ENCODE measurements at regions not wholly inside any gene's neighbourhood (a gene's known extent, or its start where the extent isn't known, plus 50 kb on each side); places are given as distances from the start of the nearest gene placed in this dataset.

DNA sequence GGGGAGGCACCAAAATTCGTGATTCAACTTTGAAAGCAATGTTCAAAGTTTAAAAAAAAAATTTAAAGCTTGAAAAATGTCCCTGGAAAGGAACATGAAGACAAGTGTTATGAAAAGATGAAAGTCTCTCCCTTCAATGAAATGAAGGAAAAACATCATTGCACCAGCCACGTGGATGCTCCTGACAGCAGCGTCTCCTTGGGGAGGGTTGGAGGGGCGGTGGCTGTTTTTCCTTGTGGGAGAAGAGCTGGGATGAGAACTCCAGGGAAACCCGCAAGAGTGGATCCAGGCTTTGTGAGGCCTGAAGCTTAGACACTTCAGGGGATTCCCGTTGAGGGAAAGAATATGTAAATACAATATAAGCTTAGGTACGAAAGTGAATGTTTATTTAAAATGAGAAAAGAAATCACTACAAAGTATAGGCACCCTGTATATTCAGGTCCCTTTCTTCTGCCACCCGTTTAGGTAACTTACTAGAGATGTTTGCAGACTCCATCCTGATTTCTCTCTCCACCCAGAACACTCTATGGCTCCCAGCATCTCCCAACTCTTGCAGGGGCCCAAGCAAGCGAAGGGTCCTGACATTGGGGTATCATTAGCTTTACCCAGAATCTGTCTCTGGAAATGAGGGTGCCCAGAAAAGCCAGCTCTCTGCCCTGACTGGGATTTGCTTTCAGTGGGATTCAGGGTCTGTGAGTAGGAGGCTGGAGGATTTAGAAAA, 63.1 kb upstream of the BAIAP2L1 start:
- ChIA-PET POLR2A (no interaction called here), CTCF (no interaction called here)
- peaks cover 2% of the 10 kb centered on the region for H3K27me3 ChIP-seq (ENCODE audit: control insufficient read depth, insufficient read depth, low read length)
- DNase-seq (ENCODE audit: low read depth, low spot score), result no peak
- TF ChIP-seq, protein P1, sequence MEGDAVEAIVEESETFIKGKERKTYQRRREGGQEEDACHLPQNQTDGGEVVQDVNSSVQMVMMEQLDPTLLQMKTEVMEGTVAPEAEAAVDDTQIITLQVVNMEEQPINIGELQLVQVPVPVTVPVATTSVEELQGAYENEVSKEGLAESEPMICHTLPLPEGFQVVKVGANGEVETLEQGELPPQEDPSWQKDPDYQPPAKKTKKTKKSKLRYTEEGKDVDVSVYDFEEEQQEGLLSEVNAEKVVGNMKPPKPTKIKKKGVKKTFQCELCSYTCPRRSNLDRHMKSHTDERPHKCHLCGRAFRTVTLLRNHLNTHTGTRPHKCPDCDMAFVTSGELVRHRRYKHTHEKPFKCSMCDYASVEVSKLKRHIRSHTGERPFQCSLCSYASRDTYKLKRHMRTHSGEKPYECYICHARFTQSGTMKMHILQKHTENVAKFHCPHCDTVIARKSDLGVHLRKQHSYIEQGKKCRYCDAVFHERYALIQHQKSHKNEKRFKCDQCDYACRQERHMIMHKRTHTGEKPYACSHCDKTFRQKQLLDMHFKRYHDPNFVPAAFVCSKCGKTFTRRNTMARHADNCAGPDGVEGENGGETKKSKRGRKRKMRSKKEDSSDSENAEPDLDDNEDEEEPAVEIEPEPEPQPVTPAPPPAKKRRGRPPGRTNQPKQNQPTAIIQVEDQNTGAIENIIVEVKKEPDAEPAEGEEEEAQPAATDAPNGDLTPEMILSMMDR (IDR thresholded peaks at IDR 0.05; ENCODE audit: low read depth, low read length), result no peak
- no peak overlapping the region for H3K27ac ChIP-seq (ENCODE audit: low read depth, low read length)
- H3K4me3 ChIP-seq (ENCODE audit: low read depth, low read length), result no peak overlapping the region
- 0 out of 2 replicates have a peak, but pooled peaks cover 4% of the 10 kb centered on the region for H3K9me3 ChIP-seq (ENCODE audit: control insufficient read depth, insufficient read depth, low read length)

DNA sequence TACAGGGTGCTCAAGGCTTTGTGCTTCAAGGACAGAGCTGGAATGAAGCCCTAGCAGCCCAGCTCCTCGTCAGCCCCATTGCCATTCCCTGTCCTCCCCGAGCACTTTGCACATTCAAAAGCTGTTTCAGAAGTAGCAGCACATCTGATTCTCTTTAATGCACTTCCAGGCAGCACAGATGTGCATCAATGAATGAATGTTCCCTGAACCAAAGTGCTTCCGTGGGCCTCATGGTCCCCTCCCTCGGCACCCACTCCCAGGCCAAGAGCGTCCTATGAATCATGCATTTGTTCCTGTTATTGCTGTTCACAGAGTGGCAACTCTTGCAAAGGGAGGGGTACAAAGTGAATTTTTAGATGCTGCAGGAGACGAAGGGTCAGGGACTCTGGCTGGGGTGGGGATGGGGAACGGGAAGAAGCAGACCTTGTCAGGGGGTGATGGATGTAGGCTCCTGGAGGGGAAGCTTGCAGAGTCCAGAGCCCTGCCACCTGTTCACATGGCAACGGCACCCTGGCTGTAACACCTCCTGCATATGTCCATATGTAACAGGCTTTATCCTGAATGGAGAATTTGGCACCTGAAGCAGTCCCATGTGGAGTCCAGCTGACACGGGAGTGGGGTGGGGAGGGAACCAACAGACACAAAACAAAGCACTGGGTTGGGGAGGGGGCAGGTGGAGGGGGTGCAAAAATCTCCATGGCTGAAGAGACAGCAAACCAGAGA, 62.2 kb upstream of the BAIAP2L1 start:
- CTCF ChIA-PET, result interaction anchor here (1.1 kb wide), 1 partner anchor 376 kb away, joined by 3 read pairs; no protein-coding TSS in a partner anchor

DNA sequence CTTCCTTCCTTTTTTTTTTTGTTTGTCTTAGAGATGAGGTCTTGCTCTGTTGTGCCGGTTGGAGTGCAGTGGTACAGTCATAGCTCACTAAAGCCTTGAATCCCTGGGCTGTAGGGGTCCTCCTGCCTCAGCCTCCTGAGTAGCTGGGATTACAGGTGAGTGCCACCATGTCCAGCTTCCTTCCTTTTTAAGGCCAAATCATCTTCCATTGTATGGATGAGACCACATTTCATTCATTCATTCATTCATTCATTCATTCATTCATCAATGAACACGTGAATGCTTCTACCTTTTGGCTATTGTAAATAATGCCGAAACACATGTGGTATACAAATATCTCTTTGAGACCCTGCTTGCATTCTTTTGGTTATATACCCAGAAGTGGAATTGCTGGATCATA, 60.0 kb upstream of the BAIAP2L1 start:
- ChIA-PET CTCF (no interaction called here), POLR2A (no interaction called here)

More for the DNA sequence above, 62.2 kb upstream of the BAIAP2L1 start:
- H3K9me3 ChIP-seq (ENCODE audit: control insufficient read depth, insufficient read depth, low read length), result peaks cover 10% of the 10 kb centered on the region
- TF ChIP-seq, protein P1 (IDR thresholded peaks at IDR 0.05; ENCODE audit: low read depth, low read length), result no peak
- no peak for DNase-seq (ENCODE audit: low read depth, low spot score)
- POLR2A ChIA-PET, result no interaction called here
- peaks cover 2% of the 10 kb centered on the region for H3K27me3 ChIP-seq (ENCODE audit: control insufficient read depth, insufficient read depth, low read length)
- H3K27ac ChIP-seq (ENCODE audit: low read depth, low read length), result no peak overlapping the region
- no peak overlapping the region for H3K4me3 ChIP-seq (ENCODE audit: low read depth, low read length)

DNA sequence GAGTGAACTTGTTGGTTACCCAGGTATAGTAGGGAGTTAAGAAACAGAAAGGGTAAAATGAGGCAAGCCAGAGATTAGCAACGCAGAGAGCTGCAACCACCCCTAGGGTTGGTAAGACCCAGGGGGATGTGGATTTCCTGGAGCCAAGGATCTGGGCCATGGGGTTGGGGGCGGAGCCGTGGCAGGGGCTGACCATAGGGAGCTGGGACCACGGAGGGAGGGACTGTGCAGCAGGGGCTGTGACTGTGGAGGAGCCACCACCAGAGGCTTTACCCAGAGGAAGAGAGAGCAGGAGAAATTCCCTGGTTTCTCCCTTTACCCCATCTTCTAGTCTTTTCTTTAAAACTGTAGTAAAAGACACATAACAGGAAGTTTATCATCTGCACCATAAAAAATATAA, 58.6 kb upstream of the BAIAP2L1 start:
- ChIA-PET CTCF (no interaction called here), POLR2A (no interaction called here)
- TF ChIP-seq, protein P1 (IDR thresholded peaks at IDR 0.05; ENCODE audit: low read depth, low read length), result no peak
- H3K27me3 ChIP-seq (ENCODE audit: control insufficient read depth, insufficient read depth, low read length), result peaks cover 2% of the 10 kb centered on the region
- no peak overlapping the region for H3K27ac ChIP-seq (ENCODE audit: low read depth, low read length)
- H3K4me3 ChIP-seq (ENCODE audit: low read depth, low read length), result no peak overlapping the region
- peaks cover 10% of the 10 kb centered on the region for H3K9me3 ChIP-seq (ENCODE audit: control insufficient read depth, insufficient read depth, low read length)
- DNase-seq (ENCODE audit: low read depth, low spot score), result no peak

More for the DNA sequence above, 60.0 kb upstream of the BAIAP2L1 start:
- Histone ChIP-seq H3K27ac (ENCODE audit: low read depth, low read length) (no peak overlapping the region), H3K27me3 (ENCODE audit: control insufficient read depth, insufficient read depth, low read length) (peaks cover 2% of the 10 kb centered on the region), H3K9me3 (ENCODE audit: control insufficient read depth, insufficient read depth, low read length) (peaks cover 10% of the 10 kb centered on the region), H3K4me3 (ENCODE audit: low read depth, low read length) (no peak overlapping the region)
- DNase-seq (ENCODE audit: low read depth, low spot score), result no peak
- TF ChIP-seq, protein P1 (IDR thresholded peaks at IDR 0.05; ENCODE audit: low read depth, low read length), result no peak
